ENCODE measurements at regions not wholly inside any gene's neighbourhood (a gene's known extent, or its start where the extent isn't known, plus 50 kb on each side); places are given as distances from the start of the nearest gene placed in this dataset.
"Not testable (repeated sequence)": the region's sequence is repeated elsewhere in the genome, so short reads cannot be mapped to it uniquely, and the experiment has no call there.

DNA sequence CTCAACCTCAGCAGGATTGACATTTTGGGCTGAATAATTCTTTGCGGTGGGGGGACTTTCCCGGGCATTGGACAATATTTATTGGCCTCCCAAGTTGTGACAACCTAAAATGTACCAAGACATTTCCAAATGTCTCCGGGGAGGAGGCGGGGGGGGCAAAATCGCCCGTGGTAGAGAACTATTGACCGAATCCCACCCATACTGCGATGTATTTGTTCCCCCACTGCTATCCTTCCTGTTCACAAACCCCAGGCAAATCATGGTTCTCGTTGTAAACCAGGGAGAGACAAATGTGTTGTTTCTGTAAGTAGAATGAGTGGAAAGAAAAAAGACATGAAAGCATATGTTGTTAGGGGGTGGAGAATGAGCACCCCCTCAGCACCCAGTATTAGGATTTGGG, 141.9 kb downstream of the PSAT1 start:
- DNase-seq: no peak

DNA sequence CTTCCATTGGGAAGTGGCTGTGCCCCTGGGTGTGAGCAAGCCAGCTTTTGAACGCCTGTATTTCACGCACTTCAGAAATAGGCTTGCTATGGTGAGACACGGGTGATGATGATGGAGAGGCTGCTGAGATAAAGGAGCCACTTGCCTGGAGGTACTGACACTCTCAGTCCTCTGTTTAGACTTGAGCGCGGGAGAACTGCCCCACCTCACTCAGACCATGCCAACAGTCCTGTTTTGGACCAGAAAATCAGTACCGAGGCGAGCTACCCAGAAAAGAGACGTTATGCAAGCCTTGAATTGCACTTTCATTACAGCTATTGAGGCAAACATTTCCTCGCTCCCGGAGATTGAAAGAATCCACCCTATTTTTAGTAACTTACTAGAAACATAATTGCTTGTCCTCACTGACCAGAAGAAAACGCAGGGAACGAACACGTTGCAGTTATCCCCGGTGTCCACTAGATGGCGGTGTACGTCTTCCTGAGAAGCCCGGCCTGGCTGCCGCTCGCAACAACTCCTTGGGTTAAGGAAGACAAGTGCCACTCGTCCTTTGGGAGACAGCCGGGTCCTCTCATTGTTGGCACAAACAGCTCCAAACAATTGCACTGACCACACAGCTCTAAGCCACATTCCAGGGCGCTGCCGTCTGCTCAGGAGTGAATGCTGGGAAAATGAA, 142.4 kb downstream of the PSAT1 start:
- peak; percentile 38 for DNase-seq

DNA sequence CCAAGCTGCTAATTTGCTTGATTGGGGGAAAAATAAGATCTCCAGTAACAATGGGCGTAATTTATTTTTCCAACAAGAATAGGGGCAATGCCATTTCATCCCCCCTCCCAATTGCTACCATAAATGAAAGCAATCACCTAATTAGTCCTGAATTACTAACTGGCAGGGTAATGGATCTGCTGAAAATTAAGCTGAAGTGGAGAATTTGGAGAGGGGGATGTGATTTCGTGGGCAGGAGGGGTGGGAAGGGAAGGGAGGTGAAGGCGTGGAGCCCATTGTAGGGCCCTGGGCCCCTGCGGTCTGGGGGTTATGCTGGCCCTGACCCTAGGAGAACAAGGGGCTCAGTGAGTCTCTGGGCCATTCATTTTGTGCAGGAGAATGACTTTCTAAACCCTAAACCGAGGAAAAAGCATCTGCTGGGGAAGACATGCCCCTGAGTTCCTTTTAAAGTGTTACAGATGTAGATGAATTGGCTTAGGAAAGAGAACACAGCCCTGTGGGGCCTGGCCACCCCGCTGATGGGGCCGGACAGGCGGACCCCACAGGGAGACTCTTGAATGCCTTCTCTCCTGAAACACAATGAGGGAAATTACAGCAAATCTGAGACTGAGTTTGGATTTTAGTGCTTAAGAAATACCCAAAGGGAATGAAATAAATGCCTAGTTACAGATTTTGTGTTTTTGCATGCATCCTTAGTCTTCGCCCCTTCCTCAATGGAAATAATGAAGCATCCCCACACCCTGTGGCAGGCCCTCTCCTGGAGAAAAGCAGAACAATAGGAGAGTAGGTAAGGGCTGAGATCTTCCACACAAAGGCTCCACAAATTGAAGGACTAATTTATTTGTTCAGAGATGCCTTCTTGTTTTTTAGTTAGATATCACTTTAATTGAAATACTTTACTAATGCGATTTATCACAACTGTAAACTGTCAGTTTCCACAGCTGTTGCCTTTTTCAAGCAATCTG, 143.2 kb downstream of the PSAT1 start:
- DNase-seq: no peak

DNA sequence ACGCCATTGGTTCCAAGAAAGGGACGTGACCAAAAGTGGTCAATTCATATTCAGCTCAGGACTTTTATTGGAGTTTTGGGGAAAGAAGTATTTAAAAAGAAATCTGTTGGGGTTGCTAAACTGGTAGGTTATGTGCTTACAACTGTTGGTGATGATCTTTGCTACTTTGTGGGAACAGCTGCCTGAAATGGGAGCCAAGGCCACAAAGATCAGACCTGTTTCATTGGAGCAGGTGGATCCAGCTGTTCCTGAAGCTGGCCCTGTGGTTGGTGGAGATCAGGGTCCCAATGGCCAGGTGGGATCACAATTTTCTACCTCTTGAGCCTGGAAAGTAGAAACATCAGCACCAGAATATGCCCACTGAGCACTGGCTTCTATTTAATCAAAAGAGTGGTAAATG, 144.5 kb downstream of the PSAT1 start:
- DNase-seq: no peak

DNA sequence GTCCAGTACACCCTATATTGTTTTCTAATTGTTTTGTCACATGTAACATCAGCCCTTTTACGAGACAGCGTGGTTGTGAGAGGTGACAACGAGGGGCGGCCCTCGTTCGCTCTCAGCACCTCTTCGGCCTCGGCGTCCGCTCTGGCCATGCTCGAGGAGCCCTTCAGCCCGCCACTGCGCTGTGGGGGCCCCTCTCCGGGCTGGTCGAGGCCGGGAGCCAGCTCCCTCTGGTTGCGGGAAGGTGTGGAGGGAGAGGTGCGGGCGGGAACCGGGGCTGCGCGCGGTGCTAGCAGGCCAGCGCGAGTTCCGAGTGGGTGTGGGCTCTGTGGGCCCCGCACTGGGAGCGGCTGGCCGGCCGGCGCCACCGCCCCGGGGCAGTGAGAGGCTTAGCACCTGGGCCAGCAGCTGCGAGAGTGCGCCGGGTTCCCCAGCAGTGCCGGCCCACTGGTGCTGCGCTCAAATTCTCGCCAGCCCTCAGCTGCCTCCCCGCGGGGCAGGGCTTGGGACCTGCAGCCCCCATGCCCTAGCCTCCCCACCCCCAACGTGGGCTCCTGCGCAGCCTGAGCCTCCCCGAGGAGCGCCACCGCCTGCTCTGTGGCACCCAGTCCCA, 145.0 kb downstream of the PSAT1 start:
- no peak for DNase-seq

DNA sequence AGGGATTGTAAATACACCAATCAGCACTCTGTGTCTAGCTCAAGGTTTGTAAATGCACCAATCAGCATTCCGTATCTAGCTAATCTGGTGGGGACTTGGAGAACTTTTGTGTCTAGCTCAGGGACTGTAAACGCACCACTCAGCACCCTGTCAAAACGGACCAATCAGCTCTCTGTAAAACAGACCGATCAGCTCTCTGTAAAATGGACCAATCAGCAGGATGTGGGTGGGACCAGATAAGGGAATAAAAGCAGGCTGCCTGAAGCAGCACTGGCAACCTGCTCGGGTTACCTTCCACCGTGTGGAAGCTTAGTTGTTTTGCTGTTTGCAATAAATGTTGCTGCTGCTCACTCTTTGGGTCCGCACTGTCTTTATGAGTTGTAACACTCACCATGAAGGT, 145.7 kb downstream of the PSAT1 start:
- not testable (repeated sequence) for DNase-seq

DNA sequence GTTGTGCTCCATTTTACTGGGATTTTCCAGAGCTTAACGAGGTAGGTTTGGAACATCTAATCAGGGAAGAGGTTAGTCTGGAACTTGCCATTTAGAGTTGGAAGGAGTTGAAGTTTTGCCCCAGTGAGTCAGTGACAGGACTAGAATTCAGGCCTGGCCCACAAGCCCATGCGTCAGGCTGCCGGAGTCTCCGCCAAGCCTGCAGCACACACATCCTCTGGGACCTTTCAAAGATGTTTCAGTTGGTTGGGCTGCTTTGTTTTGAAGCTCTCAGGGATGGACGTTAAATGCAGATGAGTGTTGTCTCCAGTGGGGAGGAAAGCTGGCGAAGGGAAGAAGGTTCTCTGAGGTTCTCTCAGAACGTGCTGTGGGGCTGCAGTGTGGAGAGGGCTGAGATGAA, 147.0 kb downstream of the PSAT1 start:
- DNase-seq: no peak

DNA sequence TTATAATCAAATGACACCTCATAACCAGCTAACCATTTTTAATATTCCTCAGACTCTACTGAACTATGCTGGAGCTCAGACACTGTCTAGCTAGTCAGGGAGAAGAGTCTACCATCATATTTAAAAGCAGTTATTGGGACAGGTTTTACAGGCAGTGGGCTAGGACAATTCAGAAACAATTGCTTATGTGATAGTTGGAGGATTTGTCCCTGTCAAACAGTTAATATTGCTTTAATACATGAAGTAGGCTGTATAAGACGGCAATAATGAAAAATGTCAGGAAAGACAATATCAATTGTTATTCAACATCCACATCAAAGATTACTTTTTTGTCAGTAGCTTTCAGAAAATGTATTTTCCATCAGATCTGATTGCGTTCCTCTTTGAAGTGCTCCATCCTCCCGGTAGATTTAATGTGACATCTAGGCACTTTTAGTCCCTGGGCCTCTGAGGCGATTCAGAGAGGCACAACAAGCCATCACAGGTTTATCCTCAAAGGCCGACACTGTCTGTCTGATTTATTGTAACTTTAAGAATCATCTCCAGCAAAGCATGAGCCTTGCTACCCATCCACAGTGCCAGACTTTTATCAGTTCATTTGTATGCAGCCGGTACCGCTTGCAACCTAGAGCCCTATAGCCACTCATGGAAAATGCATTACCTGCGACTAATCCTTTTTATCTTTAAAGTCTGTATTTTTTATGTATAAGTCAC, 152.2 kb downstream of the PSAT1 start:
- no peak for DNase-seq

DNA sequence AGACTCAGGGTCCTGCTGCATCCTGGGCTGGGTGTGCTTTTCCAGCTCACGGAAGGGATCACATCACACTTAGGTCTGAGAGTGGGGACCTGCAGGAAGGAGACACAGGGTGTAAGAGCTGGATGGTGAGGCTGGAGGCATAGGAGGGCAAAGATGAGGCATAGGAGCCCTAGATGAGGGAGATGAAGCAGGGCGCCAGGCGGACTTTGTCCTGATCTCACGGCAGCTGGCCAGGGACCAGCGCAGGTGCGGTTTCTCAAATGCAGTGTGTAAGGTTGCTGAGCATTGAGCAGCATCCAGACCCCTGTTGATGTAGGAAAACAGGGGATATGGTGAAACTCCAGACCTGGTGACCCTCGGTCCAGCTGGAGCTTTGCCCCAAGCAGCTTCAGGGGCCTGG, 156.5 kb downstream of the PSAT1 start:
- DNase-seq: no peak

DNA sequence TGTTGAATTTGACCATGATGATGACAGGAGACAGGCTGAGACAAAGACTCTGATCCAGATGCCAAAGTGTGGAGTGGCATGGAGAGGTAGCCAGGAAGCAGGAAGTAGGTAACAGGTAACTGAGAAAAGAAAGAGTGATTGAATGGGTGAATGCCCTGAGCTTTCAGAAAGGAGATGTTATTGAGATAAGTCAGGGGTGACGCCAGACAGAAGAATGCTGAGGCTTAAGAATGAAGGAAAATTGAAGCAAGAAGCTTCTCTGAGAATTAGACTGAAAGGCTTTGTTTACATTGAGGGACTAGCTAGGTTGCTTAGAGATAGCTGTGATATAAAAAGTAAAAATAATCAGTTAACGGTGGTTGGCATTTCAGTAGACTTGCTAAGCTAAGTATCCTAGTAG, 165.7 kb downstream of the PSAT1 start:
- no peak for DNase-seq

DNA sequence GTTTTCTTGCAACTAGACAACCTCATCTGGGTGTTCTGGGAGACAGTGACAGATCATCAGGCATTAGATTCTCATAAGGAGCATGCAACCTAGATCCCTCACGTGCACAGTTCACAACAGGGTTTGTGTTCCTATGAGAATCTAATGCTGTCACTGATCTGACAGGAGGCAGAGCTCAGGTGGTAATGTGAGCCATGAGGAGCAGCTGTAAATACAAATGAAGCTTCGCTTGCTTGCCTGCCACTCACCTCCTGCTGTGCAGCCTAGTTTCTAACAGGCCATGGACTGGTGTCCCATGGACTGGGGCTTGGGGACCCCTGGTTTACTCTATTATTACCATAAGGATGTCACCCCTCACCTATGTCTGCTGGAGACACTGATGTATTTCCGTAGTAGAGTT, 166.8 kb downstream of the PSAT1 start:
- DNase-seq: no peak

DNA sequence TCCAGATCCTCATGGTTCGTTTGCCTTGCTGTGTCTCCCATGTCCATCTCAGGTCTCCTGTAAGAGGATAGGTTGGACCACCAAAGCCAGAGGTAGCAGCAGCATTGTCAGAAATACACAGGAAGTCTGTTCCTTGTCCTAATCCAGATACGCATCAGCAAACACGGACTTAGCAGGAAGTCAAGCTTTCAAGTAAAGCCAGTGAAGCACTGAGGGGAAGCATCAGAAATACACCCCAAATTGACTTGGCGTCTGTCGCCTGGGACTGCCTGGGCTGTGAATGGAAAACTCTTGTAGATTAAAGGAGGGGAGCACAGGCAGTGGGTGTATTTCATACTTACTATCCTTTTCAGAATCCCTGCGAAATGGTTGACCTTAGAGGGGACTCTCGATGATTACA, 171.3 kb downstream of the PSAT1 start:
- DNase-seq: no peak

DNA sequence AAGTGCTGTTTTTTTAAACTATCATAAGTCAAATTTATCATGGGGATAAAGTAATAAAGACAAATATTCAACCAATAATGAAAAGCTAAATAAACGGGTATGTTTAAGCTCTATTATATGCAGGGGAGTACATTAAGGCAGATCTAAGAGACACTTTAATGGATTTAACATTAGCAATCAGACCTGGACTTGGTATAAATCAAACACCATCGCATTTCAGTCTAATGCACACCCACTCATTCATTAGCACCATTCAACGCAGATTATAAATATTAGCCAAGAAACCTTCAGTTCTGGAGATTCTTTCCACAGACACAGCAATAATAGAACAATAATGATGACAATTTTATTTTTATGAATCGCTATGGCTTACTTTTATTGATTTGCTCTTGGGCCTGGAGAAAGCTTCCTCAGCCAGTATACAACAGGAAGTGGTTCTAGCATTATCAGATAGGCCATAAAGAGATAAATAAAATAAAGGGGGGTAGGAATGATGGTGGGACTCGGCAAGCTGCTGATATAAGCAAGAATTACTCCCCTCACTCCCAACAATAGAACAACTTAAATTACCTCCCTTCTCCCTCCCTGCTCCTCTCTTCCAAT, 172.2 kb downstream of the PSAT1 start:
- no peak for DNase-seq

DNA sequence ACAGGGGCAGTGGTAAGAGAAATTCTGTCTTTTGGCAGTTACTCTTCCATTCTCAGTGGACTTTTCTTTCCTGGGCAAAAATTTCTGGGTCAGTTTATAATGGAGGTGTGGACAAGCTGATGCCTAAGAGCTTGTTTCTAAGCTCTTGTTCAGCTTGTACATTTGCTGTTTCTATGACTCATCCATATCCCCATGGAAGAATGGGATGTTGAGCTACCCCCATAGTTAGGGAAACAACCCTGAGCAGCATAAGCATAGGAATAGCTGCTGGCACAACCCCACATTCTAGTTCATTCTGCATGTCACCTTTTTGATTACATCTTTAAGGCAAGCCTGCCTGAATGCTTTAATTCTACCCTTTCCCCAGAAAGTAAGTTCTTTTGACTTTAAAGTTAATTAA, 173.3 kb downstream of the PSAT1 start:
- DNase-seq: no peak

DNA sequence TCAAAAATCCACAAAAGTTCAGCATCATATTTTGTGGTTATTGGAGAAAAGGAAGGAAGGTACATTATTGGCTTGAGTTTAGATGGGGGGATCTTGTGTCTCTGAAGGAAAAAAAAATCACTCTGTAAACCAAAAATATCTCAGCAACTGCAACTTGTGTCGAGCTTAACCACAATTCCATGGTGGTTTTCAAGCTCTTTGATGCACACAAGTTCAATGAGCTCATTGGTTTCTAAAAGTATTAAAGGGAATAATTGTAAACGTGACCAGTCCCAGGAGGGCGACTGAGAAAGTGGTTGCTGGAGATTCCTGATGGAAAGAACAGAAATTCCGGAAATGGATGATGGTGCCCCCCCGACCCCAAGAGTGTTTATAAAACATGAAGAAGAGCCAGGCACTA, 173.8 kb downstream of the PSAT1 start:
- no peak for DNase-seq

DNA sequence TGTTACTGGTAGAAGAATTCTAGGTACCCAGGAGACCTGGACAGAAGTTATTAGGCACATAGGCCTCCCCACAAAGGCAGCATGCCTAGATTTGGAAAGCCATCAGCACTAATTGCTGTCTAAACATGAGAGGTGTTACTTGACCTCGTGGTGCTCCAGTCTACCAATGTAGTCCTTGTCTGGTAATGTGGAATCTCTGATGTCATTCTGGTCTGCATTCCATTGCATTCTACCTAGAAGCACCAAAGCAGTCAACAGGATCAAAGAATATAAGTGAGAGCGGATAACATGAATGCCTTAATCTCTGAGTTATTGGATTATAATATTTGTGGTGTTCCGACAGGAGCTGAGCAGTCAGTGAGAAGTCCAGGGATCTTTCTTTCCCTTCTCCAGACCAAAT, 175.2 kb downstream of the PSAT1 start:
- DNase-seq: no peak

DNA sequence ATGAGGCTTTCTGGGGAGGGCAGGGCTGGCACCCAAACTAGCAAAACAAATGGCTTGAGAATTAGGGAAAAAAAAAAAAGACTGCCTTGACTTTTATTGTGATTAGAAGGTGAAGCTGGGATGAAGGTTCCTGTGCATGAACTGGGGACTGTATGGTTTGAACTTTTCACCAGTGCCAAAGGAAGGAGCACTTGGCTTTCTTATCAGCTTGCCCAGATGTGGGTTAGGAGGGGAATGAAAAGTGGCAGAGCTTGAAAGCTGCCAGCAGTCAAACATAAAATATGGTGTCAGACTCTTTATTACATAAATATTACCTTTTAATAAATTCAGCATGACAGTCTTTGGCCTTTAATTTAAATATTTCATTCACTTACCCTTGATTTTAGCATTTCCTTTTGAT, 182.5 kb downstream of the PSAT1 start:
- DNase-seq: no peak

DNA sequence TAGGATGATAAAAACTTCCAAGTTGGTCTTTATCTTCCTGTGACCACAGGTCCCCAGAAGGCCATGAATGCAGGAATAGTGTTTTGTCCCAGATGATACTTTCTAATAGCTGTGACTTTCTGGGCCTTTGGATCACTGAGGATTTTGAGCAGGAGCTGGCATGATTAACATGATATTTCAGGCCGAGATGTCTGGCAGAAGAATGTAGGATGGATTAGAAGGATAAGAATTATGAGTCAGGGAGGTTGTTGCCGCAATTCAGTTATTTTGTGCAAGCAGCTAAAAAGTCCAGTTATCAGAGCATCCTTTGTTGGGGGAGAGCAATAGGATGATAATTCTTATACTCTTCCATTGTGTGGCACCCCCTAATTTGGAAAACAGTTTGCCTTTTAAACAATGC, 189.7 kb downstream of the PSAT1 start:
- no peak for DNase-seq

DNA sequence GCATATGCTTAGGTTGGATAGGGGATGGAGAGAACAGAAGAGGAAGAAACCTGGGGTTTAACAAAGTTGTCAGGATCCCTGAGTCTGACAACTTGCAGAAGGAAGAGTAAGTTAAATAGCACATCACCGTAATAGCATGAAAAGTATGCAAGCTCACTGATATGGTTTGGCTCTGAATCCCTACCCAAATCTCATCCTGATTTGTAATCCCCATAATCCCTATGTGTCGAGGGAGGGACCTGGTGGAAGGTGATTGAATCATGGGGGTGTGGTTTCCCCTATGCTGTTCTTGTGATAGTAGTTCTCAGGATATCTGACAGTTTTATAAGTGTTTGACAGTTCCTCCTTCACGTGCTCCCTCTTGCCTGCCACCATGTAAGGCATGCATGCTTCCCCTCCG, 193.3 kb downstream of the PSAT1 start:
- DNase-seq: no peak

DNA sequence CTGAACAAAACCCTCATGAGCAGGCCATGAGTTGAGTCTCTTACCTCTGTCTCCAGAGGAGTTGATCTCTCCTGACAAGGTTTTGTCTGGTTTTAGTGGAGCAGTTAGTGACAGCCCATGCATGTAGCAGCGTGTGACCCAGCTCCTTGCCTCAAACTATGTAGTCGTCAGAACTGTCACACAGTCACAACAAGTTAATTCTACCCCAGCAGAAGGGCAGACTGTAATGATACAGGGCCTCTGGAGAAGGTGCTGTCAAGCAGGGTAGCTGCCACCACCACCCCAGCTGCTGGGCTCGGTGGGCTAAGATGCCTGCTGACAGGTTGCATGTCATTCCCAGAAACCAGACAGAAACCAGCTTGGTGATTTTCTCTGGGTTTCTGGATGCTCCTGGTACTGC, 194.5 kb downstream of the PSAT1 start:
- DNase-seq: no peak

DNA sequence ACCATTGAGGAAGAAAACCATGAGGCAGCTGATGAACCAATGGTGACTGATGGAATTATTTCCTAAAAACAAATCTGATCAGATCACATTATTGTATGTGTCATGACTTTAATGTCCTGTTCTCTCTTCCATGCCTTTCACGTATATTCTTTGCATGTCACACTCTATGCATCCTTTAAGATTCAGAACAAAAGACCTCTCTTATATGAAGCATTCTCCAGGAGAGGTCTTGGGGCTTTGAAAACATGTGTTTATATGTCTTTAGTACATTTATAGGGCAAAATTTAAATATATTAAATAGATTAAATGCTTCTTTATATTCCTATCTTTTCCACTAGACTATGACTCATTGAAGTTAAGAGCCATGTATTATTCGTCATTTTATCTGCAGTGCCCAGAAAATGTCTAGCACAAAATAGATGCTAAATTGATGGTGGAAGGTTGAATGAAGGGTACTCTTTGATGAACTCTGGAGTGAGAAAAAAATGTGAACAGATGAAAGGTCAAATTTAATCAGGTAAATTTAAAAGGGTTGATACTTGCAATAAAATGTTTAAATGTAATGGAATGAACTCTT, 196.3 kb downstream of the PSAT1 start:
- DNase-seq: no peak

DNA sequence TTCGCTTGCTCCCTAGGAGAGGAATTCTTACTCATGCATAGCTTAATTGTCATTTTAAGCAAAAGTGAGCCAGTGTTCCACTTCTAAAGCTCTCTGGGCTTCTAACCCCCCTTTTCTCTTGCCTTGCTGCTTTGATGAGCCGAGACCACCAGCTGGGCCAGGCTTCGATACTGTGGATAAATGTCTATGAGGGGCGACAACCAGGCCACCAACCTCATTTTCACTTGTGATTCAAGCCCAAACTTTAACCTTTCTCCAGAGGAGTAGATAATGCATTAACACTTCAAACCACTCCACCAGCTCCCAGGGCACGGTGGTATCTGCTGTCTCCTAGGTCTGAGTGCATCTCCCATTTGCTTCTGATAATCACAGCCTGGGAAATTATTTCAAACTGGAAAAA, 205.6 kb downstream of the PSAT1 start:
- no peak for DNase-seq

DNA sequence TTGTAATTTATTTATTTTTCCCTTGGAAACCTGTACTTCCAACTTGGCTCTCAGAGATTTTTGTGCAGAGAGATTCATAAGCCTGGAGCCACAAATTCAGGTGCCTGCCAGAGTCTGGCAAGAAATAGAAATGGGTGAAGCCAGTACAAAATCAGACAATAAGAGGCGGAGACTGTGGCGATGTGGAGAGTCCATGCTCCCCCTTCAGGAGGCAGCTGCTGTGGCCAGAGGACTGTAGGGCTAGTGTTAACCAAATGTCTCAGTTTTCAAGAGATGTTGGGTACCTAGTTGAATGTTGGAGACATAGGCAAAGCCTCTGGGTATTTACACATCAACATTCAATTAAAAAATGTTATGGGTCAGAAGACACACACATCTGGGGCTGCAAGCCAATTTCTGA, 208.6 kb downstream of the PSAT1 start:
- no peak for DNase-seq

All from GDM1 (cell line).